ENCODE measurements at regions not wholly inside any gene's neighbourhood (a gene's known extent, or its start where the extent isn't known, plus 50 kb on each side); places are given as distances from the start of the nearest gene placed in this dataset.

GRCh38 chrX:87874043-87874442 is 356.4 kb downstream of the KLHL4 start (continued):
- TF ChIP-seq ZC3H13 (CRISPR knock-in tag; IDR thresholded peaks at IDR 0.05) (no peak), REL (CRISPR knock-in tag; conservative IDR thresholded peaks at IDR 0.05) (no peak), POLR2A (IDR thresholded peaks at IDR 0.05; ENCODE audit: insufficient read depth in 1 of 2, low read depth in 2 of 2, low read length in 2 of 2) (no peak), ZNF10 (CRISPR knock-in tag; IDR thresholded peaks at IDR 0.05; ENCODE audit: borderline replicate concordance, low read depth) (no peak), KAT2B (IDR thresholded peaks at IDR 0.05; ENCODE audit: borderline replicate concordance, low read depth, low read length) (no peak), DNMT3B (CRISPR knock-in tag; conservative IDR thresholded peaks at IDR 0.05) (no peak)

- FAIRE-seq (no peak), DNase-seq (ENCODE audit: low spot score) (no peak), ATAC-seq (no peak)
- ChIA-PET POLR2A (no interaction called here), CTCF (ENCODE audit: low intra/inter-chr PET ratio, low total read pairs) (no interaction called here)
- intact Hi-C loops (cut with micrococcal nuclease; ENCODE audit: unreplicated experiment) (no loop called here), in situ Hi-C loops (cut with HindIII; ENCODE audit: extremely low pct_ligation_motif_present, low pct_unique_long_range_greater_than_20kb) (no loop called here)
- no peaks in the 10 kb centered on the region for H3K36me3 ChIP-seq (replicated peaks in 1 of 2; ENCODE audit: control insufficient read depth in 1 of 2, insufficient read depth in 2 of 2, low read length in 2 of 2)
- H3K4me3 ChIP-seq (replicated peaks in 1 of 3; ENCODE audit: insufficient read depth in 1 of 3, low read depth in 2 of 3, low read length in 3 of 3): no peak overlapping the region
- H3K27me3 ChIP-seq (ENCODE audit: control insufficient read depth in 1 of 2, insufficient read depth in 2 of 2, low read length in 2 of 2): no peaks in the 10 kb centered on the region
- no peak overlapping the region for H2AFZ ChIP-seq (ENCODE audit: low read length)
- no peak overlapping the region for H3K9ac ChIP-seq (ENCODE audit: insufficient read depth, low read depth, low read length)
- no peaks in the 10 kb centered on the region for H4K20me1 ChIP-seq (ENCODE audit: insufficient read depth, low read length)
- H3K4me1 ChIP-seq (ENCODE audit: insufficient read depth, low read length): no peaks in the 10 kb centered on the region
- no peak for TF ChIP-seq ONECUT2 (CRISPR knock-in tag; IDR thresholded peaks at IDR 0.05)
- TF ChIP-seq PHF5A (CRISPR knock-in tag; IDR thresholded peaks at IDR 0.05; ENCODE audit: low read depth, unreplicated experiment): no peak
- no peak for TF ChIP-seq SRSF9 (IDR thresholded peaks at IDR 0.05; ENCODE audit: borderline replicate concordance, insufficient read depth, low read depth, low read length, poor library complexity, severe bottlenecking)
- TF ChIP-seq SRSF1 (optimal IDR thresholded peaks at IDR 0.05; ENCODE audit: low read depth, low read length): no peak
- no peak for TF ChIP-seq ZNF512 (CRISPR knock-in tag; IDR thresholded peaks at IDR 0.05)
- TF ChIP-seq IKZF4 (CRISPR knock-in tag; IDR thresholded peaks at IDR 0.05; ENCODE audit: borderline replicate concordance, low read depth, not compliant biosample characterization): no peak
- TF ChIP-seq RFXAP (CRISPR knock-in tag; IDR thresholded peaks at IDR 0.05; ENCODE audit: borderline replicate concordance): no peak
- no peak for TF ChIP-seq ZNF567 (CRISPR knock-in tag; IDR thresholded peaks at IDR 0.05; ENCODE audit: borderline replicate concordance)
- H3K4me2 ChIP-seq (ENCODE audit: low read depth, low read length): no peak overlapping the region
- no peaks in the 10 kb centered on the region for H3K9me3 ChIP-seq (ENCODE audit: low read length)
- no peaks in the 10 kb centered on the region for H3K79me2 ChIP-seq (ENCODE audit: insufficient read depth, low read length)
- H3K27ac ChIP-seq (ENCODE audit: extremely low read length, insufficient read depth, low read length): no peak overlapping the region
- WGBS (ENCODE audit: low lambda C conversion rate): 43% methylated on average over 6 of the region's 10 CpGs
- no TSS peak for BruUV-seq (replicated peaks)
These were observed 361.3 kb downstream of the KLHL4 start for GRCh38 chrX:87878926-87879325.

Data from HepG2 (cell line).